LoVo (cell line): ENCODE measurements at regions not wholly inside any gene's neighbourhood (a gene's known extent, or its start where the extent isn't known, plus 50 kb on each side); places are given as distances from the start of the nearest gene placed in this dataset.
"Not testable (repeated sequence)": the region's sequence is repeated elsewhere in the genome, so short reads cannot be mapped to it uniquely, and the experiment has no call there.

Experiments used
- DNase-seq: peaks from one replicate; pipeline ENCODE4 v3.0.0-alpha.2; 2016; ENCODE audit warnings: low spot score

DNA sequence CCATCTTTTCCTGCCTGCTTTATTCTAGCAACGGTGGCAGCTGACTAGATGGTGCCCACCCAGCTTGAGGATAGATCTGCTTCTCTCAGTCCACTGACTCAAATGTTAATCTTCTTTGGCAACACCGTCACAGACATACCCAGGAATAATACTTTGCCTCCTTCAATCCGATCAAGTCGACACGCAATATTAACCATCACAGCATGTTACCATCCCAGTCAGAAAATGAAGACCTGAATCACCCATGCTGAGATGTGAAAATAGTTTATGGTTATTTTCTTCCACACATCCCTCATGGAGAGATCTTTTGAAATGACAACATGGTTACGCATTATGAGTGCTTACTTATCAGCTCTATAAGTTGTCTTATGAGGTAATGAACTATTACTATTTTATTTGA, 392.8 kb downstream of the SEC23A start:
- DNase-seq = no peak

DNA sequence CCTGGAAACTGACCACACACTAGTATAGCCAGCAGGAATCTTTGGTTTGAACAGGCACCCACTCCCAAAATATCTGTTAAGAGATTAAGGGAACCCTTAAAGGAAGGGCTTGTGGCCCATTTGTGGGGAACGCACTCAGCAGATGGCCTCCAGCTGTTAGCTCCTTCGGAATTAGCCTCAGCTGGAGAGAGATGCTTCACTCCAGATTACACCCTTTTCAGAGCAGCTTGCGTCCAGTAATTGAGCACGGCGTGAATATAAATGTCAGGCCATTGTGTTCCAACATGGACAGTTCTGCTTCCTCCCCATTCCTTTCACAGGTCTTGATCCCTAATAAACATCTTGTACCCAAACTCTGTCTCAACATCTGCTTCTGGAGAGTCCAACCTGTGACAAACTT, 397.8 kb downstream of the SEC23A start:
- DNase-seq = no peak

DNA sequence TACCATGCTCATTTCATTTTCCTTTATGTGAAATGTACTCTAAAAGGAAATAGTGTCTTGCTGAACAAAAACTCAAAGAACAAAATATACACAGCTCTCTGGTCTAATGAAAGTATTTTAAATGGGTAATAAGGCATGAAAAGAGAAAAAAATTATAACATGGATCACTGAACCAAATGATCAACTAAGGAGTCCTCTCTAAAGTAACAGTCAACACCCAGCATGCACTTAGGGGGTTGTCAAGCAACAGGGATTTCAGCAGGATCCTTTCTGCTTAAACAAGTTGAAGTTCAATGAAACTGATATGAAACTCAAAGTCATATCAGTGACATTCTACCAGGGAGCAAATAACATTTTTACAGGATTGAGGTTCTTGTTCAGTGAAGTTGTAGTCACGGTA, 398.8 kb downstream of the SEC23A start:
- DNase-seq = no peak

DNA sequence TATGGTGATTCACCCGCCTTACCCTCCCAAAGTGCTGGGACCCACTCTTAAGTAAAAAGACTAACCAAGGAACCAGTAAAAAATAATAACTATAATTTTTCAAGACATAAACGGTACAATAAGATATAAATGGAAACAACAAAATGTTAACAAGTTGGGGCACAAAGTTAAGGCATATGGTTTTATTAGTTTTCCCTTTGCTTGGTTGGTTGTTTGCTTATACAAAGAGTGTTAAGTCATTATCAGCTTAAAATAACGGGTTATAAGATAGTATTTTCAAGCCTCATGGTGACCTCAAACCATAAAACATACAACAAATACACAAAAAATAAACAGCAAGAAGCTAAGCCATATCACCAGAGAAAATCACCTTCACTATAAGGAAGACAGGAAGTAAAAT, 406.1 kb downstream of the SEC23A start:
- DNase-seq = no peak

DNA sequence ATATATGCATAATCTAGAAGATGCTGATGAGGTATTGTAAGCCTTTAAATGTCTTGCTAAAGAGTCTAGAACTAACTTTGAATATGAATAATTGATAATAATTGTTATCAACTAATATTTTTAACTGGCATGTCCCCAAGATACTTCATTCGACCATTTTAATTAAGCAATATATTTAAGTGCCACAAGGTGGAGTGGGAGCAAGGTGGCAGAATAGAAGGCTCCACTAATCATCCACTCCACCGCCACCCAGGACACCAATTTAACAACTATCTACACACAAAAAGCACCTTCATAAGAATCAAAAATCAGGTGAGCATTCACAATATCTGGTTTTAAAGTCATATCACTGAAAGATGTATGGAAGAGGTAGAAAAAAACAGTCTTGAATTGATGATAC, 409.6 kb downstream of the SEC23A start:
- DNase-seq = no peak

DNA sequence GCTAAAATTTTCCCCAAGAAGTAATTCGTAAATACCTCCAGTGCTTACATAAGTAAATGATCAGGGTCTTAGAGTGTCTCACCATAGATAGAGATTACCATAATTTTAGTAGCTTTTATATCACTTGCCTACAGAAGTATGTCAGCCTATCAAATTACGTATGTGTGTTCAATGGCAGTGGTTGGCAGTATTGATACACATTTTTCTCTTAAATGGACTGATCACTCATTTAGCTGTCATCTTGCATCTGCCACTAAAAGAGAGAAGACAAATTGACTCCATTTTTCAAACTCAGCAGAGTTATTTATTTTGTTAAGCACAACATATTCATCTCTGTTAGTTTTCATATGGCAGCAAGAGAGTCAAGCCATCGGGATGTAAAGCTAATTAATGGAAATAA, 413.1 kb upstream of the CLEC14A start:
- no peak for DNase-seq

DNA sequence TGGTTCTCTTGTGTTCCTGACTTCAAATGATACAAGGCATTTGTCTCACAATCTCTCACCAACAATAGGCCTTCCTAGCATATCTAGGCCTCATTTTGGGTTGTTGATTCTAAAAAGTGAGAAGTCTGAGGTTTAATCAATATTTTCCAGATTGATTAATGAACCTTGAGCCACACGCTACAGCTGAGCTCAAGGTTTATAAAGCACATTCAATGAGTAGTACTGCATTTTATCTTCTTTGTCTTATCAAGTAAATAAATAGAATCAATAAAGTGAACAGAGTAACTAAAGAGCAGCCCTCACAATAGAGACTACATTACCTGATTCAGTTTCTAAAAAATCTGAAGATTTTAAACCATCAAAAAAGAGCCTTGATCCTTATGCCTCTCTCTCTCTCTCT, 407.5 kb upstream of the CLEC14A start:
- no peak for DNase-seq

DNA sequence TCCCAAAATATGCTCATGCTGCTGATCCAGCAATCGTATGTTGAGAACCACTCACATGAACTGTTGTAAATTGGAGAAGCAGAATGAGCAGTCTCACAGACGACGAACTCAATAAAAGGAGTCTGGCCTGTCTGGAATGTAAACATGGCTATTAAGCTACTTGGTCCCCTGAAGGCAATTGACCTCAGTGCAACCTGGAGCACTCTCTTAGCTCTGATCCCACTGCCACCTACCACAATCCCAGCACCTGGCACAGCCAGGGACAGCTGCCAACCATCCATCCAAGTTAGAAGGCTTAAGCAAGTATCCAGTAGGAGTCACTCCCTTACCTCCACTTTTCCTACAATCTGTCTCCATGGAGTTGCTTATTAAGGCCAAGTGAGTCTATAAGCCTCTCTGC, 406.9 kb upstream of the CLEC14A start:
- no peak for DNase-seq

DNA sequence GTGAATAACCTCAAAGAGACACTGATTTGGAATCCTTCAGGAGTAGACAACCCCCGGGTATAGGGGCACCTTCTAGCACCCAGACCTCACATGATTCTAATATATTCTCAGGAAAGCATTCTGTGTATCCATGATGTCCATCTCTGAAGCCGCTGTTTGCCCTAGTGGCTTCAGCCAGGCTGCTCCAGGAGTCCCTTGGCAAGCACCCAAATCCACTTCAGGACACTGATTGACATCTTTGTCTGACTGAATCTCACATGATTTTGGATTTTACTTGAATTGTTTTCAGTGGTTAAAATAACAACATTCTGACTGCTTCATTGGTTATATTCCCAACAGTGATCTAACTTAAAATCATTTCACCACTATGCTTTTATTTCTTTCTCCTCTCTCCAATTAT, 390.5 kb upstream of the CLEC14A start:
- no peak for DNase-seq

DNA sequence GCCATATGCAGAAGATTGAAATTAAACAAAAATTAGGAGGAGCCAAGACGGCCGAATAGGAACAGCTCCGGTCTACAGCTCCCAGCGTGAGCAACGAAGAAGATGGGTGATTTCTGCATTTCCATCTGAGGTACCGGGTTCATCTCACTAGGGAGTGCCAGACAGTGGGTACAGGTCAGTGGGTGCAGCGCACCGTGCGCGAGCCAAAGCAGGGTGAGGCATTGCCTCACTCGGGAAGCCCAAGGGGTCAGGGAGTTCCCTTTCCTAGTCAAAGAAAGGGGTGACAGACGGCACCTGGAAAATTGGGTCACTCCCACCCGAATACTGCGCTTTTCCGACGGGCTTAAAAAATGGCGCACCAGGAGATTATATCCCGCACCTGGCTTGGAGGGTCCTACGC, 379.0 kb upstream of the CLEC14A start:
- not testable (repeated sequence) for DNase-seq

DNA sequence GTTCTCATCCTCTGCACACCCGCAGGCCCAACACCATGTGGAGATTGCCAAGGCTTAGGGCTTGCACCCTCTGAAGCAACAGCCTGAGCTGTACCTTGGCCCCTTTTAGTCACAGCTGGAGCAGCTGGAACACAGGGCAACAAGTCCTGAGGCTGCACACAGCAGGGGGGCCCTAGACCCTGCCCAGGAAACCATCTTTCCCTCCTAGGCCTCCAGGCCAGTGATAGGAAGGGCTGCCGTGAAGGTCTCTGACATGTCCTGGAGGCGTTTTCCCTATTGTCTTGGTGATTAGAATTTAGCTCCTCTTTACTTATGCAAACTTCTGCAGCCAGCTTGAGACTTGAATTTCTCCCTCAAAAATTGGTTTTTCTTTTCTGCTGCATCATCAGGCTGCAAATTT, 373.5 kb upstream of the CLEC14A start:
- DNase-seq = no peak

DNA sequence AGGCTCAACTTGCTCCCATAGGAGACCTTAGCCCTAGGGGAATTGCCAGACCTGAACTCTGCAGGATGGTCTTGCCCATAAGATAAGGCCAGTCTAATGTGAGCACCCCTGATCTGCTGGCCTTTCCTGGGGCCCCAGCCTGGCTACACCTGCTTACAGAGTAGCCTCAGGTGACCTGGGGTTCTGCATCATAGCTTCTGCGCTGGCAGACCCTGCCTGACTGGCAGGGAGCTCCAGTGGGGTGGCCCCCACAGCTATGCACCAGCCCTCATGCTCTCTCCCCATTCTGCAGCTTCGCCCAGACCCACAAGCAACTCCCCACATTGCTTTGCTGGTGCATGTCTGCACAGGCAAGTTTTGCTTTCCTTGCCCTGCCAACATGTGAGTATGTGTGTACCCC, 371.3 kb upstream of the CLEC14A start:
- no peak for DNase-seq

DNA sequence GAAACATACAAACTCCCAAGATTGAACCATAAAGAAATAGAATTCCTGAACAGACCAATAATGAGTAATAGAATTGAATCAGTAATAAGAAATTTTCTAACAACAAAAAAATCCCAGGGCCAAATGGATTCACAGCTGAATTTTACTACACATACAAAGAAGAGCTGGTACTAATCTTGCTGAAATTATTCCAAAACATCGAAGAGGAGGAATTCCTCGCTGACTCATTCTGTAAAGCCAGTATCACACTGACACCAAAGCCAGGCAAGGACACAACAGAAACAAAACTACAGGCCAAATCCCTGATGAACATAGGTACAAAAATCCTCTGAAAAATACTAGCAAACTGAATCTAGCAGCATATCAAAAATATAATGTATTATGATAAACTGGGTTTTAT, 367.8 kb upstream of the CLEC14A start:
- no peak for DNase-seq

DNA sequence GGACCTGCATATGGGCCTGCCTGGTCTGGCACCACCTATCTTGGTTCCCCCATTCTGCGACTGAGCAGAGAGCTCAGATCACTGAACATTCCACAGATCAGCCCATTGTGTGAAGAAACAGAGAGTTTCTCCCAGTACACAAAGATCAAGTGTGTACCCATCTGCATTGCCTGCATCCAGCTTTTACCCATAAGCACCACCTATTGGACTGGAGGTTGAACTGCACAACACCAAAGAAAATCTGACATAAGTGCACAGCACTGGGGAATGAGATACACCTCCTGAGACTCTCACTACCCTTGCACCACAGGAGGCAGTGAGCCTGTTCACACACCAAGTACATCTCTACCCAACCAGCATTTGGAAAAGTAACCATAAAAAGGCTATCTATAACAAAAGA, 362.6 kb upstream of the CLEC14A start:
- DNase-seq = no peak

DNA sequence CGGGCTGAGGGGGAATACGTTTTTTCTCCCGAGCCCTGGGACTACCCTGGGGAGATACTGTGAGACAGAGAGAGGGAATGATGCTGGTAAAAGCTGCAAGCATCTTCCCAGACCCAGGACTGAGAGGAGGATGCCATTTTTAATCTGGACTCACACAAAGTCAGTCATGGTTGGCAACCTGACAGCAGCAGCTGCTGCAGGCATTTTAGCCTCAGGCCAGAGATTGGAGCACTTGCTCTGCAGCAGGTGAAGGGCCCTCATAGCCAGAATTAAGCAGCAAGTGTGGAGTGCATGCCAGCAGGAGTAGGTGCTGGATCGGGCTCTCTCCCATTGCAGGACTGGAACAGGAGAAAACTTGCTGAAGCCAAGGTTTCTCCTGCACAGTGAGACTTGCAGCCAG, 361.1 kb upstream of the CLEC14A start:
- no peak for DNase-seq

DNA sequence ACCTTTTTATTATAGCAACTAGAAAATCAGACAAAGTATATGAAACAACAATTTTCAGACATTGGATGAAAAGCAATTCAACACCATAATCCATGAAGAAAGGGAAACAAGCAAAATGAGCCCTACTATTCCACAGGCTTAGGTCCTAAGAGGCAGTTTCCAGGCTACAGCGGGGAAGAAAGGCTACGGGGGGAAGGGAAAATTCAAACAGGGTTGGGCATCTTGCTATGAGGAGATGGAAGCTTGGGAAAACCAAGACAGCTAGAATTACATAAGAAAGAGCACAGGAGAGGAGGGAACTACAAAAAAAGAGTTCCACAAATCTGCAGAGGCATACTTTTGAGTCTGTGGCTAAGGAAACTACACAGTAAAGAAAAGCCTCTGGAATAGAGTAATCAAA, 356.0 kb upstream of the CLEC14A start:
- DNase-seq = no peak

DNA sequence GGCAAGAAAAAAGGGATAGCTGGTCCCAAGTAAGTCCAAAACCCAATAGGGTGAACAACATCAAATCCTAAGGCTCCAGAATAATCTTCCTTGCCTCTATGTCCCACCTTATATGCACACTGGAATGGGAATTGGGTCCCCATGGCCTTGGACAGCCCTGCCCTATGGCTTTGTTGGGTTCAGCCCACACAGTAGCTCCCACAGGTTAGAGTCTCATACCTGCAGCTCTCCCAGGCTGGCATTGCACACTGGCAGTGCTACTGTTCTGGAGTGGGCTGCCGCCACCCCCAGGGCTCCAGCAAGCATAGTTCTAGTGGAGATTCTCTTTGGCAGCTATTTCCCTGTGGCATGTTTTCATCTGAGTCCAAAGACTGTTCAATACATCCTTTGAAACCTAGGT, 352.4 kb upstream of the CLEC14A start:
- no peak for DNase-seq

DNA sequence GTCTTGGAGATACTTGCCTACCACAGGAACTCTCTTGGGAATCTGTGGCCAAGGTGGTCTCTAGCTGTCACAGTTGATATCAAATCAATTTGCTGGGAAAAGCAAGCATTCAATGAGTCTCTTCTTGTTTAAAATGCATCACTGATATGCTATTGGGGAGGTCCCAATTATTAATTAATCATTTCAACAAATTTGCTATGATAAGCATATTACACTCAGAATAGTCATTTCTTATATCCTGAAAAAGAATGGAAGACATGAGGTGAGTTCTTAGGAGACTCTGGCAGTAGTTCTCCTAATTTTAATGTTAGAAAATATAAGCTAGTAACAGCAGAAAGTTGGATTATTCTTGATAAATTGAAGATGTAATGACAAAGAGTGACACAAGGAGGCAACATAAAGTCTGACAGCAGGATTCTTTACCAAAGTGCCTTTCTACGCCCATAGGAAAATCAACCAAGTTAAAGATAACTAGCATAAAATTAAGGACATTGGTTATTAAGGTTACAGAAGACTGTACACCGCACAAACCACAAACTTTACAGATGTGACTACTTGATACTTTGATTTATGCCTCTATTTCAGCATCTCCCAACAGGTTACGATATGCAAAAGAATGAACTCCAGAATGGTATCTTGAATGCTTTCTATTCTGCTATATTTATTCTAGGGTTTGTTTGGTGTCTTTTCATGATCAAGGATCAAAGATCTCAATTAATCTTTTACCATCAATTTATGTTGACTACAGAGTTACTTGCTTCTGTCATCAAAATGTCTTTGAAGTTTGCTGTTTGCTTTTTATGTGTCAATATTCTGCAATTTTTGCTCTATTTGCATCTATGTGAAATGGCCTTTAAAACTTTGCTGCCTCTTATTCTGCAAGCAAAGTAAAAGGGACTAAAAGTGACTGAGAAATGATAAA, 349.6 kb upstream of the CLEC14A start:
- DNase-seq = no peak

DNA sequence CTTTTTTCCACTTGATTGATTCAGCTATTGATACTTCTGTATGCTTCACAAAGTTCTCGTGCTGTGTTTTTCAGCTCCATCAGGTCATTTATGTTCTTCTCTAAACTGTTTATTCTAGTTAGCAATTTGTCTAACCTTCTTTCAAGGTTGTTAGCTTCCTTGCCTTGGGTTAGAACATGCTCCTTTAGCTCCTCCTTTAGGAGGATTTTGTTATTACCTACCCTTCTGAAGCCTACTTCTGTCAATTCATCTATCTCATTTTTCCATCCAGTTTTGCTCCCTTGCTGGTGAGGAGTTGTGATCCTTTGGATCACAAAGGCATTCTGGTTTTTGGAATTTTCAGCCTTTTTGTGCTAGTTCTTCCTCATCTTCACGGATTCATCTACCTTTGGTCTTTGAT, 344.7 kb upstream of the CLEC14A start:
- not testable (repeated sequence) for DNase-seq

DNA sequence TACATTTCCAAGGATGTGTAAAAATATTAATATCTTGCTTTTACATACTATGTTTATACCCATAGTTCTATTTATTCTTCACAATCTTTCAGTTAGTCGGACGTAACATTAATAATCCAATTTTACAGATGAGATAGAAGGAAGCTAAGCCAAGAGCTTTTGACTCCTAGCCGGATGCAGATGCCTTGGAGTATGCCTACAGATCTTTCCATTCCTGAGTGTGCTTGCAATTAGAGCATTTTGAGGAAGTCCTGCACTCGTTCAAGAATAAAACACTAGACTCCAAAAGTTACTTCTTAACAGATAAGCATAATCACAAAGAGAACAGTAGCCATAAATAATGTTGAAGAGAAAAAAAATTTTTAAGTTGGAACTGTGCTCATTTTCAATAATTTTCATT, 337.6 kb upstream of the CLEC14A start:
- no peak for DNase-seq

DNA sequence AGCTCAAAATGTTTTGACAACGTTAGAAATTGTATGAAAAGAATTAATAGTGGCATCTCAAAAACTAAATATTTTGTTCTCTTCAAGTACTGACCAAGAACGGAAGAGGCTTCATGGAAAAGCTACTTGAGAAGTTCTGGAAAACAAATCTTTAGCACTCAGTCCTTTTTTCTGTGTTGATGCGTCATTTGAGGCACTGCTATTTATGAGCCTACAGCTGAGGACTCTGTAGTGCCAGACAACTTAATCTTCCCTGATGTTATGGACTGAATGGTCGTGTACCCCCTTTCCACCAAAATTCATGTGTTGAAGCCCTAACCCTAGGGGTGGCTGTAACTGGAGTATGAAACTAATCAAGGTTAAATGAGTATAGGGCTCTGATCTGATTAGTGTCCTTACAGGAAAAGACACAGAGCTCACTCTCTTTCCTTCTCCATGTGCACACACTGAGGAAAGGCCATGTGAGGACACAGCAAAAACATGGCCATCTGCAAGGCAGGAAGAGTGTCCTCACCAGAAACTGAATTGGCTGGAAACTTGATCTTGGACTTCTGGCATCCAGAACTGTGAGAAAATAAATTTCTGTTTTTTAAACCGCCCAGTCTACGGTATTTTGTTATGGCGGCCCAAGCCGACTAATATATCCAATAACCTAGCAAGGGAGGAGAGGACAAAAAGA, 337.0 kb upstream of the CLEC14A start:
- no peak for DNase-seq

DNA sequence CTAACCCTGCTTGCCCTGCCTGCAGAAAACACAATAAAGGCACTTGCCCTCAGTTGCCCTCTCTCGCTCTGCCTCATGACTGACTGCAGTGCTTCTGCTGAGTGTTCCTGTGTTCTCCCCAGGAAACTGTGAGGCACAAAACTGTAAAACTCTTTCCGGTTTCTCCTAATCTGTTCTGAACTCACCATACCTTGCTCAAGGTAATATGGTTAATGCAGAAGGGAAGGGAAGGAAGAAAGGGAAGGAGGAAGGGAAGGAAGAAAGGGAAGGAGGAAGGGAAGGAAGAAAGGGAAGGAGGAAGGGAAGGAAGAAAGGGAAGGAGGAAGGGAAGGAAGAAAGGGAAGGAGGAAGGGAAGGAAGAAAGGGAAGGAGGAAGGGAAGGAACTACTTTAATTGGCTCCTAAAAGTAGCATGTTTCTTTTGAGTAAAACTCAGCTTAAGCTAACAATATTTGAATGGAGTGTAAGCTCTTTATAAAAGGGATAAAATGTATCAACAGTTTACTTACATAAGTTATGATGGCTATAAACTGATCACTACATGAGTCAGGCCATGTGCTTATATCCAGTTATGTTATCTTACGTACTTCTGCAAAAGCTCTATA, 334.0 kb upstream of the CLEC14A start:
- DNase-seq = no peak

DNA sequence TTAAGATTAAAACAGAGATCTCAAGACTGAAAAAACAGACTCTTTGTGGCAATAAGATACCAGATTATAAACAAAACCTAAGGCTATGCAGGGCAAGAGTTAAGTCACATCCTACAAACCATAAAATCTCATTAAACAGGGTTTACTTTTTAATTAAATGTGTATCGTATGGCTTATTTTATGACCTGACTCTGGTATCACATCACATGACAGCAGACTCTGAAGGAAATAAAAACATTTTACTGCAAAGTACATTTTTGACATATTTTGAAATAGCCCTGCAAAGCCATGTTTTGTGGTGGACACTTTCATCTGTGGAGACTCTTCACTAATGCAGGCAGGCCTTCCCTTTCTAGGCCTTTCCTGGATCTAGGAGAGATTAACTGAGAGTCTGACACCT, 327.6 kb upstream of the CLEC14A start:
- DNase-seq = no peak
